ENCODE measurements at regions not wholly inside any gene's neighbourhood (a gene's known extent, or its start where the extent isn't known, plus 50 kb on each side); places are given as distances from the start of the nearest gene placed in this dataset.
"Not testable (repeated sequence)": the region's sequence is repeated elsewhere in the genome, so short reads cannot be mapped to it uniquely, and the experiment has no call there.

GRCh38 chr9:30292026-30292425 lies 2092.4 kb upstream of the ACO1 start:
- DNase-seq (ENCODE audit: low read depth): not testable (repeated sequence)

DNA sequence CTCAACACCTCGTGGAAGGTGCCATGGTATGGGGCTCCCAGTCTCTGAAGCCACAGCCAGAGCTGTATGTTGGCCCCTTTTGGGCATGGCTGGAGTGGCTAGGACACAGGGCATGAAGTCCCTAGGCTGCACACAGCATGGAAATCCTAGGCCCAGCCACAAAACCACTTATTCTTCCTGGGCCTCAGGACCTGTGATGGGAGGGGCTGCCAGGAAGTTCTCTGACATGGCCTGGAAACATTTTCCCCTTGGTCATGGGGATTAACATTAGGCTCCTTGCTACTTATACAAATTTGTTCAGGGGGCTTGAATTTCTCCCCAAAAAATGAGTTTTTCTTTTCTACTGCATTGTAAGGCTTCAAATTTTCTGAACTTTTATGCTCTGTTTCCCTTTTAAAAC lies 2091.2 kb upstream of the ACO1 start:
- DNase-seq (ENCODE audit: low read depth): no peak

GRCh38 chr9:30299126-30299780 lies 2085.2 kb upstream of the ACO1 start:
- DNase-seq (ENCODE audit: low read depth): no peak

DNA sequence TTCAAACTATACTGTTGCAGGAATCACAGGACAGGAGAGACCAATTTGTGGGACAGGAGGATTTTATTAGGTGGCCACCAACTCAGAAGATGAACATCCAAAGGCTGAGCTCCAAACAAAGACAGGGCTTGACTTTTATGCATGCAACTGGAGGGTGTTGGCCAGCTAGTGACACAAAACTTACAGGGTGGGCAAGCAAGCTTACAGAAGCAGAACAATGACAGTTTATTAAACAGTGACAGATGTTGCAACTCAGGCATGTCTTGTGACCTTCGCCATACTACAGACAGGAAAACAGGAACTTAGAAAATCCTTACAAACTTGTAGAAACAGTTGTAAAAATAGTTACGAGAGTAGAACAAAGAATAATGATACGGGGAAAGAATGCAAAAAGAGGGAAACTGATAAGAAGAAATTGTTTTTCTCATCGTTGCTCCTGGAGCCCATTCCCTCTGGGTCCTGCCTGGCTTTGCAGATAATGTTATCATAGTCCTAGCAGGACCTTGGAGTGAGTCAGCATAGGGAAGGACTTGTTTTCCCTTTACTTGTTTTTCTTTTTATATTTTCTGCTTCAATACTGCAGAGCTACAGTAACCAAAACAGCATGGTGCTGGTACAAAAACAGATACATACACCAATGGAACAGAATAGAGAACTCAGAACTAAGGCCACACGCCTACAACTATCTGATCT lies 2083.0 kb upstream of the ACO1 start:
- DNase-seq (ENCODE audit: low read depth): no peak

- no peak for DNase-seq (ENCODE audit: low read depth)
These were observed 2073.7 kb upstream of the ACO1 start for GRCh38 chr9:30310711-30311110.

DNA sequence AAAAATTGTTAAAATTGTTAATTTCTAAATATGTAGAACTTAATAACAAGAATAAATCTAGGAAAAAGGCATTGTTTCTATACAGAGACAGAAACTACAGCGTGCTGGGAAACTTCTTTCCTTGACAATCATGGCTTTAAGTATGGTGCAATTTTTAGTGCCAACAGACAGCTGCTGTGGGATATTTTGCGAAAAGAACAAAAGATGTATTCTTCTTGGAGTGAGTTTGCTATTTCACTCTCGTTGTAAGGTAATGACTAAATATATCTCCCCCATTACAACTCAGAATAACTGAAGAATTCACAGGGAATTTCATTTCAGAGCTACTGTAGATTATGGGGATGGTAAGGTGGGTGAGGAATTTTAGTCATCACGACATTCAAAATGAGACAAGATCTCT lies 2055.0 kb upstream of the ACO1 start:
- no peak for DNase-seq (ENCODE audit: low read depth)

DNA sequence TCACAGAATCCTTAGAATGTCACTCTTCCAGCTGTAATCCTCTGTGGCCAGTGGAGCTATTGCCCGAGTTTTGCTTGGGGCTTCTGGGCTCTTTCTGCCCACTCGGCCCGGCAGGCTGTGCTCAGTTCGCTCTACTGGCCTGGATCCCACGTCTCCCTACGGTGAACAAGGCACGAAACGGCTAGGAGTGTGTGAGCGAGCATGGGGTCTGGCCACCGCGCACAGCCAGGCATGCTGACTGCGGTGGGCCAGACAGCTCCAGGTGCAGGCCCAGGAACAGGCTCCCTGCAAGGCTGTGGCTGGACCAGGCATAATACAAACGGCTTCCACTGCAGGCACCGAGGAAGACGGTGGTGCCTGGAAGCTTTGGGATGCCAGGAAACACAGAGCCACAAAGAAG lies 2035.5 kb upstream of the ACO1 start:
- no peak for DNase-seq (ENCODE audit: low read depth)

GRCh38 chr9:30349526-30350513 lies 2034.6 kb upstream of the ACO1 start:
- no peak for DNase-seq (ENCODE audit: low read depth)

- DNase-seq (ENCODE audit: low read depth): no peak
These were observed 2028.2 kb upstream of the ACO1 start for GRCh38 chr9:30356221-30356620.

DNA sequence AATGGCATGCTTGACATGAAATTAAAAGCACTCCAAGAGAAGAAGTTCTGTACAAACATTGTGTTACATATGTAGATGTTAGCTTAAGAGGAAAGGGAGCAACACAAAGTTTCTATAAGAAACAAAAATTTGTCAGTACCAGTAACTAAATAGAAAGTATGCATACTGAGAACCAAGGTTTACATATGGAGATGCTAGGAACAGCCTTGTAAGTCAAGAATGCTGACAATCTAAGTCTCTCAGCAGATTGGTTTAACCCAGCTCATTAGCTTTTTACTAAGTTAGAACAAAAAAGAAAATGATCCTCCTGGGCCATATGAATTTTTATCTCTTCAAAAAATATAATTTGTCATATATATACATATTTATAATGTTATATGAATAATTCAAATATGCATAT lies 2022.1 kb upstream of the ACO1 start:
- no peak for DNase-seq (ENCODE audit: low read depth)

GRCh38 chr9:30366140-30366539 lies 2018.3 kb upstream of the ACO1 start:
- not testable (repeated sequence) for DNase-seq (ENCODE audit: low read depth)

- no peak for DNase-seq (ENCODE audit: low read depth)
These were observed 2002.2 kb upstream of the ACO1 start for GRCh38 chr9:30382271-30382670.

GRCh38 chr9:30410273-30410672 lies 1974.2 kb upstream of the ACO1 start:
- DNase-seq (ENCODE audit: low read depth): no peak

- no peak for DNase-seq (ENCODE audit: low read depth)
These were observed 1972.9 kb upstream of the ACO1 start for GRCh38 chr9:30411571-30411970.

DNA sequence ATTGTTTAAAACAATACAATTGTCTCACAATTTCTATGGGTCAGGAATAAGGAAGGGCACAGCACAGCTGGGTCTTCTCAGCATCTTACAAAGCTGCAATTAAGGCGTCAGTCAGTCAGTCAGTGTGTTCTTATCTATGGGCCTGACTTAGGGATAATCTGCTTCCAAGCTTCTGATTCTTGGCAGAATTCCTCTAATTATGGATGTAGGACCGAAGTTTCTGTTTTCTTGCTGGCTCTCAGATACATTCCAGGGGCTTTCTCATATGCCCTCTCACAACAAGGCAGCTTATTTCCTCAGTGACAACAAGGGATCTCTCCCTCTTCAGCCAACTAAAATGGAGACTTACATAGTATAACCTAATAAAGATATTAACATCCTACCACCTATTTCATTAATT lies 1925.3 kb upstream of the ACO1 start:
- DNase-seq (ENCODE audit: low read depth): no peak

DNA sequence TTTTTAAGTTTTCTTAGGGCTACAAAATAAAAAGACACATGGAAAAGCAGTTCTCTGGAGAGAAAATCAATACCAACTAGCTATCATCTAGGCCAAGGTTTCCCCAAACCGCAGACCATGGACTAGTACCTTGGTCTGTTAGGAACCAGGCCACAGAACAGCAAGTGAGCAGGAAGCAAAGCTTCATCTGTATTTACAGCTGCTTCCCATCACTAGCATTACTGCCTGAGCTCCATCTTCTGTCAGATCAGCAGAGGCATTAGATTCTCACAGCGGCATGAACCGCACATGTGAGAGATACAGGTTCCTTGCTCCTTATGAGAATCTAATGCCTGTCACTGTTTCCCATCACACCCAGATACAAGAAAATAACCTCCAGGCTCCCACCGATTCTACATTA lies 1907.6 kb upstream of the ACO1 start:
- DNase-seq (ENCODE audit: low read depth): no peak

DNA sequence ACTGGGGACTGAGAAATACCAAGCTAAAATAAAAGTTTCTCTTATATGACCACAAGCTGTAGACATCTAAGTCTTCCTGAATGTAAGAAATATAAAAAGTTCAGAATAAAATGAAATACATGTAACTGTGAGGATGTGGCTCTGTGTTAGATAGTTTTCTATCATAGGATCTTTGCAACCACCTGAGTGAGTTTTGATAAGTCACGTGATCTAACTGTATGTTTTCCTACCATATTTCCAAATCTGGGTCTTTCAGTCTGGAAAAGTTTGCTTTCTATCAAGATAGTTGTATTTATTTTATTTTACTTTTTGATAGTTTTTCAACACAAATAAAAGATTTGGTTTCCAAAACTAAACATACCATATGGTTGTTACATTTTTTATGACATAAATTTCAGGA lies 1905.8 kb upstream of the ACO1 start:
- DNase-seq (ENCODE audit: low read depth): no peak

- DNase-seq (ENCODE audit: low read depth): no peak
These were observed 1901.9 kb upstream of the ACO1 start for GRCh38 chr9:30482499-30482898.

DNA sequence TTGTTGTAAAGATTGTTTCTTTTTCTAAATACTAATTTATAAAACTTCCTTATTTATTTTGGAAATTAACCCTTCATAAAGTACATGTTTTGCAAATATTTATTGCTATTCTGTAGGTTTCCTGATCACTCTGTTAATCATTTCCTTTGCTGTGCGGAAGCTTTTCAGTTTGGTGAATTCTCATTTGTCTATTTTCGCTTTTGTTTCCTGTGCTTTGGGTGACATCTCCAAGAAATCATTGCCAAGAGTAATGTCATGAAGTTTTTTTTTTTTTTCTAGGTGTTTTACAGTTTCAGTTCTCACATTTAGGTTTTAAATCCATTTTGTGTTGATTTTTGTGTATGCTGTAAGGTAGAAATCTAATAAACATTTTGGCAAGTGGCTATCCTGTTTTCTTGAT lies 1899.8 kb upstream of the ACO1 start:
- DNase-seq (ENCODE audit: low read depth): no peak

- DNase-seq (ENCODE audit: low read depth): no peak
These were observed 1879.9 kb upstream of the ACO1 start for GRCh38 chr9:30504502-30504905.

DNA sequence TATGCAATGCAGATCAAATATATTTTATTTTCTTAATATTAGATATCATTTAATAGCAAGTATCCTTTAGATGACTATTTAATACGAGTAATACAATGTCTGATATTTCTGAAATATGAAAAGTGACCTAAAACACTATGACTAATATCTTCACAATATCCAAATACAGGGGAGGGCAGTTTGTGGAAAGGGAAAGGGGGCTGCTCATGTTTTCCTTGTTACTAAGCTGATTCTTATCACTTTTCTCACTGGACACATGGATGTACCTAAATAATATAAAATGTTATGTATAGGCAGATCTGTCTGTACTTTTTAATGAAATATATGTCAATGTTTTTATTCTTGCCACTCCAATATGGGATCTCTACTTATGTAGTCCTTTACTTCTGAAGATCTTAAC lies 1879.1 kb upstream of the ACO1 start:
- no peak for DNase-seq (ENCODE audit: low read depth)

GRCh38 chr9:30506749-30507148 lies 1877.7 kb upstream of the ACO1 start:
- no peak for DNase-seq (ENCODE audit: low read depth)

GRCh38 chr9:30507166-30507565 lies 1877.3 kb upstream of the ACO1 start:
- no peak for DNase-seq (ENCODE audit: low read depth)

Measured in renal cortical epithelial cell (primary cell).